SU-DHL-6 (cell line): ENCODE measurements at regions not wholly inside any gene's neighbourhood (a gene's known extent, or its start where the extent isn't known, plus 50 kb on each side); places are given as distances from the start of the nearest gene placed in this dataset.

Experiments
- H2AFZ ChIP-seq: fragments of 200-600 bp; sonication (generic); 2 replicates; pipeline ENCODE4 v1.6.1; 2014; ENCODE audit warnings: low read depth, mild to moderate bottlenecking, moderate library complexity, mixed read lengths, antibody characterized with exemption, low read length; ENCODE audit not compliant: severe bottlenecking
- H3F3A ChIP-seq: fragments of 200-600 bp; shearing (Covaris generic); 2 replicates; pipeline ENCODE4 v1.6.0; 2016; ENCODE audit warnings: antibody characterized with exemption, mild to moderate bottlenecking; ENCODE audit not compliant: insufficient read depth
- H3K27ac ChIP-seq: fragments of 200-600 bp; sonication (generic); 2 replicates; pipeline ENCODE4 v1.5.1; 2016; ENCODE audit warnings: low read depth, mild to moderate bottlenecking, low read length, moderate library complexity, mixed read lengths
- H3K27me3 ChIP-seq: fragments of 200-600 bp; sonication (generic), shearing (Covaris generic); 2 replicates; pipeline ENCODE4 v1.6.0; 2014; ENCODE audit warnings: mild to moderate bottlenecking, low read length
- H3K36me3 ChIP-seq: fragments of 200-600 bp; sonication (generic); 2 replicates; pipeline ENCODE4 v1.6.1; 2014; ENCODE audit warnings: mild to moderate bottlenecking, low read length, mixed read lengths
- H3K4me2 ChIP-seq: fragments of 300-600, 200-600 bp; shearing (Covaris generic), sonication (generic); 2 replicates; pipeline ENCODE4 v1.6.0; 2014; ENCODE audit warnings: low read length, low read depth, mild to moderate bottlenecking; ENCODE audit not compliant: poor library complexity, severe bottlenecking
- H3K4me3 ChIP-seq: fragments of 200-600 bp; sonication (generic); 2 replicates; pipeline ENCODE4 v1.5.1; 2014; ENCODE audit warnings: antibody characterized with exemption, low read length, mild to moderate bottlenecking, mixed read lengths; ENCODE audit not compliant: insufficient read depth, poor library complexity, severe bottlenecking
- H3K79me2 ChIP-seq: fragments of 200-600 bp; sonication (generic); 2 replicates; pipeline ENCODE4 v1.6.1; 2014; ENCODE audit warnings: mild to moderate bottlenecking, low read length, moderate library complexity; ENCODE audit not compliant: insufficient read depth
- H3K9ac ChIP-seq: fragments of 200-600 bp; sonication (generic); 2 replicates; pipeline ENCODE4 v1.7.0; 2014; ENCODE audit warnings: mild to moderate bottlenecking, low read length
- H3K9me2 ChIP-seq: fragments of 200-600 bp; sonication (generic); replicated peaks from 2 replicates; pipeline ENCODE4 v1.6.1; 2014; ENCODE audit warnings: low read length; ENCODE audit not compliant: insufficient read depth
- H3K9me3 ChIP-seq: fragments of 200-600 bp; sonication (generic); 2 replicates; pipeline ENCODE4 v1.6.1; 2014; ENCODE audit warnings: low read length, mixed read lengths; ENCODE audit not compliant: insufficient read depth
- H4K20me1 ChIP-seq: fragments of 200-600 bp; sonication (generic); 2 replicates; pipeline ENCODE4 v1.6.1; 2014; ENCODE audit warnings: low read depth, mild to moderate bottlenecking, antibody characterized with exemption, low read length, moderate library complexity, mixed read lengths
- CTCF ChIP-seq: fragments of 200-600 bp; sonication (generic); IDR thresholded peaks from one replicate; pipeline ENCODE4 v1.5.1; 2017; ENCODE audit warnings: antibody characterized with exemption, mild to moderate bottlenecking, low read length, moderate library complexity; ENCODE audit not compliant: insufficient read depth, poor library complexity, severe bottlenecking
- EZH2phosphoT487 ChIP-seq: fragments of 200-600 bp; sonication (generic), shearing (Covaris generic); conservative IDR thresholded peaks from 2 replicates; pipeline ENCODE4 v1.6.1; 2018; ENCODE audit warnings: mild to moderate bottlenecking, antibody characterized with exemption, low read length, moderate library complexity, mixed read lengths

- Histone ChIP-seq H3K36me3 (no peaks in the 10 kb centered on the region), H3K4me2 (no peak overlapping the region), H3K9me2 (no peaks in the 10 kb centered on the region), H3K79me2 (no peaks in the 10 kb centered on the region), H2AFZ (no peak overlapping the region), H4K20me1 (no peaks in the 10 kb centered on the region), H3K9ac (no peak overlapping the region), H3F3A (no peaks in the 10 kb centered on the region), H3K9me3 (no peaks in the 10 kb centered on the region), H3K27ac (no peak overlapping the region), H3K27me3 (no peaks in the 10 kb centered on the region), H3K4me3 (no peak overlapping the region)
- TF ChIP-seq EZH2phosphoT487 (no peak), CTCF (no peak)
Observed at GRCh38 chr4:181507938-181508337, 735.3 kb upstream of the TENM3 start.

GRCh38 chr4:181508601-181509000, 734.6 kb upstream of the TENM3 start:
- no peaks in the 10 kb centered on the region for H3K27me3 ChIP-seq
- TF ChIP-seq CTCF (no peak), EZH2phosphoT487 (no peak)
- no peaks in the 10 kb centered on the region for H3K9me3 ChIP-seq

GRCh38 chr4:181509073-181509472, 734.1 kb upstream of the TENM3 start:
- H3K27ac ChIP-seq = no peak overlapping the region
- no peak overlapping the region for H3K4me2 ChIP-seq
- H3K9me3 ChIP-seq = no peaks in the 10 kb centered on the region

More at GRCh38 chr4:181508601-181509000, 734.6 kb upstream of the TENM3 start:
- H3K36me3 ChIP-seq = no peaks in the 10 kb centered on the region
- no peaks in the 10 kb centered on the region for H3K9me2 ChIP-seq
- no peak overlapping the region for H3K27ac ChIP-seq
- H3K9ac ChIP-seq = no peak overlapping the region
- no peak overlapping the region for H3K4me3 ChIP-seq
- H3K4me2 ChIP-seq = no peak overlapping the region
- no peaks in the 10 kb centered on the region for H4K20me1 ChIP-seq
- H3K79me2 ChIP-seq = no peaks in the 10 kb centered on the region
- no peak overlapping the region for H2AFZ ChIP-seq
- no peaks in the 10 kb centered on the region for H3F3A ChIP-seq

More at GRCh38 chr4:181509073-181509472, 734.1 kb upstream of the TENM3 start:
- no peak overlapping the region for H3K9ac ChIP-seq
- H3K79me2 ChIP-seq = no peaks in the 10 kb centered on the region
- no peaks in the 10 kb centered on the region for H4K20me1 ChIP-seq
- H3K4me3 ChIP-seq = no peak overlapping the region
- no peaks in the 10 kb centered on the region for H3F3A ChIP-seq
- no peak overlapping the region for H2AFZ ChIP-seq
- no peak for TF ChIP-seq CTCF
- no peak for TF ChIP-seq EZH2phosphoT487
- no peaks in the 10 kb centered on the region for H3K36me3 ChIP-seq
- no peaks in the 10 kb centered on the region for H3K27me3 ChIP-seq
- H3K9me2 ChIP-seq = no peaks in the 10 kb centered on the region
